NCI-H1092 treated with DMSO at 0.1 percent for 48 hours (cell line): ENCODE measurements at regions not wholly inside any gene's neighbourhood (a gene's known extent, or its start where the extent isn't known, plus 50 kb on each side); places are given as distances from the start of the nearest gene placed in this dataset.

ENCODE experiments used
- DNase-seq: peaks from one replicate; lab custom pipeline; 2025; lab: John Stamatoyannopoulos, UW

DNA sequence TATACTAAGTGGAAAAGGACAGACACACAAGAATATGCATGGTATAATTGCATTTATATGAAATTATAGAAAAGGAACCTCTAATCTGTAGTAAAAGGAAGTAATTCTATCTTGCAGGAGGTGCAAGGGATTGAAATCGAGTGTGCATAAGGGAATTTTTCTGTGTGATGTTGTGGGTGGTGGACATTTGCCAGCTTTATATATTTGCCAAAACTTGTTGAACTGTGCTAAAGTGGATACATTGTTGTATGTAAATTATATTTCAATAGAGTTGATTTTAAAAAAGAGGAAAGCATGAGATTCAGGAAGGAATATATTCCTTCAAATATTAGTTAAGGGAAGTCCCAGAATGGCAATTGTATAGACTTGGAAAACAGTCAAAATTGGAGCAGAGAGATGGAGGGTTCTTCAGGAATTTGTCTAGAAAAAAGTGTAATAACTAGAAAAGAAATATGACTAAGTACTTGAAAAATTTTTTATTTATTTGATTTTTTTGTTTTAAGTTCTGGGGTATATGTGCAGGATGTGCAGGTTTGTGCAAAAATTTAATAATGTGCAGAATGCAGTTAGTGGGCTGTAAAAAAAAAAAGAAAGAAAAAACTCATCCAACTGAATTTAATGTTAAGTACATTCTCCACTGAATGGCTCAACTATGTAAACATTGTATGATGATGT is 96.1 kb downstream of the ARL4A start:
- no peak for DNase-seq

GRCh38 chr7:12785473-12785872 is 98.0 kb downstream of the ARL4A start:
- DNase-seq: no peak

DNA sequence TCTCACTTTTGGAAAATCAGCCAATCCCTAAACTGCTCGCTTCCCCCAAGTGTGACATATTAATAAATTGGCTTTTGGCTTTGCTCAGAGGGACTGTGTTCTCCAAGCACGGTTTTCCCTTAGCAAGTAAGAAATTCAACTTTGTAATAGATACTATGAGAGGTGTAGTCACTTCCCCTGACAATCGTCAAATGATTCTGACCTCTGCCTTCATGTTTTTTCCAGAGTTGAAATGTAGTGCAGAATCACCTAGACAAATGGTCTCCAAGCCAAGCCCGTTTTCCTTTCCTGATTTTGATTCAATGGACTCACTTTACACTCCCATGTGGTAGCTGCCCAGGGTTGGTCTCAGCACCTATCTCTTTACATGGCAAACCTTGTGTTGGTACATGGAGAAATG is 99.1 kb downstream of the ARL4A start:
- no peak for DNase-seq

DNA sequence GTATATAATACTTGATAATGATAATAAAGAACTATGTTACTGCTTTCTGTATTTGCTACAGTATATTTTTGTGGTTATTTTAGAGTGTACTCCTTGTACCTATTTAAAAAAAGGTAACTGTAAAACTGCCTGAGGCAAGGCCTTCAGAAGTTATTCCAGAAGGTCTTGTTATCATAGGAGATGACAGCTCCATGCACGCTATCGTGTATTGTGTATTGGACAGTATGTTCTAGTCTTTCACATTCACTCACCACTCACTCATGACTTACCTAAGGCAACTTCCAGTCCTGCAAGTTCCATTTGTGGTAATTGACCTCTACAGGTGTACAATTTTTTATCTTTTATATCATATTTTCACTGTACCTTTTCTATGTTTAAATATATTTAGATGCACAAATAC is 100.7 kb downstream of the ARL4A start:
- no peak for DNase-seq

DNA sequence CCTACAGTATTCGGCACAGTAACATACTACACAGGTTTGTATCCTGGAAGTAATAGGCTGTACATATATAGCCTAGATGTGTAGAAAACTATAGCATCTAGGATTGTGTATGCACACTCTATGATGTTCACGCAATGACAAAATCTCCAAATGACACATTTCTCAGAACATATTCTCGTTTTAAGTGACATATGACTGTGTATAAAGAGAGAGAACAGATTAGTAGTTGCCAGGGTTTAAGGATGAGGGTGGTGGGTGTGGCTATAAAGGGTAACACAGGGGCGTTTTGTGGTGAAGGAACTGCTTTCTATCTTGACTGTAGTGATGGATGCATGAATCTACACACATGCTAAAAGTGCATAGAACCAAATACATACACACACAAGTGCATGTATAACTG is 101.2 kb downstream of the ARL4A start:
- DNase-seq: no peak

DNA sequence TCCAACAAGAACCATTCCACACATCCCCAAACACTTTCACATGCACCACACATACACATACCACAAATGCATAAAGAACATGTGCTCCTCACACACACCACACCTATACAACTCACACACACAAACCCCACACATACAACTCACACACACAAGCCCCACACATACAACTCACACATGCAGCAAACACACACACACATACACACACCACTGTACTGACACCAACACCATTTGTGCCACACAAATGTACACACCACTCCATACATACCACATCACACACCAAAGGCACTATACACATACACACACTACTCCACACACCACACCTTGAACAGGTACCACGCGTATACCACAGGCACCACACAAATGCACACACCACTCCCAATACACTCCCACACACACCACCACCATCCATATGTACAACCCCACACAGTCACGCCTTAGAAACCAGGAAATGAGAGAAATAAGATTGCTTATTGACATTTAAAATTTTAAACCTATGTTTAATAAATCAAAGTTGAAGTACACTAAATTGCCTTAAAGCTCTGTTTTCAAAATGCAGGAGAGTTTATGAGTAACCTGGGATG is 107.4 kb downstream of the ARL4A start:
- DNase-seq: no peak

DNA sequence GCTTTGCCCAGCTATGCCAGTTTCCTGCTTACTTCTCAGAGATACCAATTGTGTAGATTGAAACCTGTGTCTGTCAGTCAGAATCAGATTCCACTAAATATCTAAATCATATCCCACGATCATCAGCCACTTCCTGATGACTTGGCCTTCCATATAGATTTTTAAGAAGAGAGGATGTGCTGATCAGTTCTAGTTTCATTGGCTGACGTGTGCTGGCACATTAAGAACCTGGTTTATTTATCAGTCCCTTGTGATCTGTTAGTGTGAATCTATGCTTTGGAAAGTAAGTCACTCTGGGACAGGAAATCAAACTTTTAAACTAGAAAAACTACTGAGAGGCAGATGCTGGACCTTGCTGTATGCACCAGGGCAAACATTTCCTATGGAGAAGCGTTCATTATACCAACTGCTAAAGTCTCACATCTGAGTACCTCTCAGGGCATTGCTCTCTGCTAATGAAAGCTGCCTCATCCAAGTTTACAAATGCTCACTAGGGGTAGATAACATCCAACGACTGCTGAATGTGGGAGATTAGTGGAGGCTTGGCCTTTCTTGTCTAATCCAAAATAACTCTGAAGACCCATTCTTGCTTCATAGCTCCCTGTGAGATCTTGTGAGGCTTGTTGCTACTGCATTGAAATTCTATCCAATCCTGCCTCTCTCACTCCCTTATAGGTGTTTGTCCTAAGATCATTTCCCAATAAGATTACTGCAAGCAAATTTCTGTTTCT is 109.1 kb downstream of the ARL4A start:
- no peak for DNase-seq

- DNase-seq: no peak
These were observed 113.1 kb downstream of the ARL4A start for GRCh38 chr7:12800486-12800885.

GRCh38 chr7:12801107-12801506 is 113.7 kb downstream of the ARL4A start:
- DNase-seq: no peak

DNA sequence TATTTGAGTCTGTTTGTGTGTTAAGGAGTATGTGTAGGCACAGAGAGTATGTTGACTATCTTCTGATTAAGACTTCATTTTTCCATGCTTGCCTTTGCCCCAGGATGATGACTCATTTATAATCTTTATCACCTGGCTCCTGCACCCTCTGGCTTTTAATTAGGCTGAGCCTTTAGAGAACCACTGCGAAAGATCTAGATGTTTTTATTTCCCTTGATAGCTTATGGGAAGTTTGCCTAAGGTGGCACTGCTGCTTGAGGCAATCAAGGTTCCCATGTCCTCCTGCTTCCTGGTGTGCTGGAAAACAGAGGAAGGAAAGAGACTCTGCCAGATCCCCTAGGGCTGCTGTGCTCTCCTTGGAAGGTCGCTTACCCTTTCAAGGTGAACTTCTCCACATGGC is 114.6 kb downstream of the ARL4A start:
- DNase-seq: no peak

GRCh38 chr7:12803542-12803941 is 116.1 kb downstream of the ARL4A start:
- DNase-seq: no peak

GRCh38 chr7:12805518-12805928 is 118.1 kb downstream of the ARL4A start:
- DNase-seq: no peak

DNA sequence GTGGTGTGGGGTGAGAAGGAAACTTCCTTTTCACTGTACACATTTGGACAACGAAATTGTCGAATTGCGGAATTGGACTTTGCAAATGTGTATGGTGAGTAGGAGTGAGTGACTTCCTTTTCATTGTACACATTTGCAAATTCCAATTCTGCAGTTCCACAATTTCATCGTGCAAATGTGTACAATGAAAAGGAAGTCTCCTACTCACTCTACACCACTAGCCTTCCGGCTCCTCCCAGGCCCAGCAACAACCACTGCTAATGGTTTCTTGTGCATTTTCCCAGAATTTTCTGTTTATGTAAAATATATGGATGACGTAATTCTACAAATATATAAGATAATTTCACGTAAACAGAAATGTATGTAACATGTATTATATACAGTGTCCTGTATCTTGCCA is 118.5 kb downstream of the ARL4A start:
- no peak for DNase-seq

- no peak for DNase-seq
These were observed 122.0 kb downstream of the ARL4A start for GRCh38 chr7:12809476-12809875.

DNA sequence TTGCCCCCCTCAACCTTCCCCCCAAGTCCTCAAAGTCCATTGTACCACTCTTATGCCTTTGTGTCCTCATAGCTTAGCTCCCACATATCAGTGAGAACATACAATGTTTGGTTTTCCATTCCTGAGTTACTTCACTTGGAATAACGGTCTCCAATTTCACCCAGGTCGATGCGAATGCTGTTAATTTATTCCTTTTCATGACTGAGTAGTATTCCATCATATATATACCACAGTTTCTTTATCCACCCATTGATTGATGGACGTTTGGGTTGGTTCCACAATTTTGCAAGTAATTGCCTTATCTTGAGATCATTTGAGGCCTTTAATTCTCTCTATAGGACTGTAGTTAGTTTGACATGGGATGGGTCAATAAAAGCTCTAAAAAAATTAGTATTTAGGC is 124.7 kb downstream of the ARL4A start:
- DNase-seq: no peak

DNA sequence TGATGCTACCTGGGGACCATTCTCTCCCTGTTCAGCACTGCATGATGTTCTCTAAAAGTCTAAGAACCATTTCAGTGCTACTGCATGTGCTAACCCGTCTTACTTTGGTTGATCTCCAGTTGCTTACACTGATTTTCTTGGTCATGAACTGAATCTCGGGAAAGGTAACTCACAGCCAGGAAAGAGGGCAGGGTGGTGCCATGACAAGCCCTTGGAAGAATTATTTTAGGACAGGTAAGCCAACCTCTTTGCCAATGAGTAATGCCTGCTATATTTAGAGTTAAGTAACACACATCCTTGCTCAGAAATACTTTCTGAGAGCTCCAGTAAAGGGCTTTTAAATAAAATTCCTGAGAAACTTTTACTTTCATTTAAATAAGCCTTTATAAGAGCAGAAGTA is 126.7 kb downstream of the ARL4A start:
- DNase-seq: no peak

DNA sequence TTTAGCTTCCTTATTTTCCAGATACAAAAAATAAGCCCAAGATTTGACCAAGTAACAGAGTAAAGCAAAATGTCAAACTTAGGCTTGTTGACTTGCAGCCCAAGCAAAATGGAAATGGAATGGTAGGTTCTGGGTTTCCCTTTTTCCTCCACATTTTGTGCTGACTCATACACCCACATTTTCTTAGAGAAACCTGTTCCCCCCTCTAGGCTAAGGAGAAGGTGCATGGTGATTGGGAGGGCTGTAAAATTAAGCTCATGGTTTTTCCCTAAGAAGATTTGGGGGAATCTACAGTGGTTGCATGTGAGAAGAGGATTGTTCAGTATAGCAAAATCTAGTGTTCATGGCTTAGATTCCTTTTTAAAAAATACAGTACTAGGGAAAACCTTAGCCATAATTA is 127.4 kb downstream of the ARL4A start:
- no peak for DNase-seq

DNA sequence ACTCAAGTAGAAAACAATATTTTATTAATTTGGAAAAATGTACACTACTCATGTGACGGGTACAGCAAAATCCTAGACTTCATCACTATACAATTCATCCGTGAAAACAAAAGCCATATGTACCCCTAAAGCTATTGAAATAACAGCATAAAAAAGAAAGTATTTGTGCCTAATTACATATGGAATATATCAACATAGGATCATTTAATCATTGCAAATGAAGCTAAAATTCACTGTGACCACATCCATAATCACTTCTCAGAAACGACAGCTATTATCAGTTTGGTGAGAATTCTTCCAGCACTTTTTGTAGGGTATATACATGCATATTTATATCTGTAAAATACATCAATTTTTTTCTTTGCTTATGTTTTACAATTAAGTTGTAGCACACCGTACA is 128.0 kb downstream of the ARL4A start:
- no peak for DNase-seq

GRCh38 chr7:12815871-12816270 is 128.4 kb downstream of the ARL4A start:
- no peak for DNase-seq

- no peak for DNase-seq
These were observed 133.3 kb downstream of the ARL4A start for GRCh38 chr7:12820777-12821176.

DNA sequence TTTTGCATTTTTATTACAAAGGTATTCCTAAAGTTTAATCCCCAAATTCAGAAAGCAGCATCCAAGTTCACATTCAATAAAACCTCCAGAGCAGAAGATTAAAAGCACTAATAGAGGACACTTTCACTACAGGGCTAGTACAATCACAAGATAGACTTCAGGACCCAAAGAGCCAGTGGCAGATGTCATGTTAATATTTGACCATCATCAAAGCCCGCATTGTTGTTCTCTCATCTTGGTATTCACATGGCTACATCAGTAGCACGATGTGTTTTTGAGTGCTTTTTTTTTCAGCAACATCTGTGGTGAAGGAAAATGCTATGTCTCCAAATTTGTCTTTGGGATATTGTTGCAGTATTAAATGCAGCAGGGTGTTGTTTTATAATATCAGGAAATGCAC is 134.3 kb downstream of the ARL4A start:
- no peak for DNase-seq

DNA sequence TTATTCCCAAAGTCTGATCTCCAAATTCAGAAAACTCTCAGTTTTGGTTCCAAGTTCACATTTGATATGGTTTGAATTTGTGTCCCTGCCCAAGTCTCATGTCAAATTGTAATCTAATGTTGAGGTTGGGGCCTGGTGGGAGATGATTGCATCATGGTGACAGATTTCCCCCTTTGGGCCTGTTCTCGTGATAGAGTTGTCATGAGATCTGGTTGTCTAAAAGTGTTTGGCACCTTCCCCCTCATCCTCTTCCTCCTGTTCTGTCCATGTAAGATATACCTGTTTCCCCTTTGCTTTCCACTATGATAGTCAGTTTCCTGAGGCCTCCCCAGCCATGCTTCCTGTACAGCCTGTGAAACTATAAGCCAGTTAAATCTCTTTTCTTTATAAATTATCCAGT is 138.6 kb downstream of the ARL4A start:
- DNase-seq: no peak

GRCh38 chr7:12827219-12827821 is 139.9 kb downstream of the ARL4A start:
- DNase-seq: no peak
